HFF-Myc (cell line): ENCODE measurements at regions not wholly inside any gene's neighbourhood (a gene's known extent, or its start where the extent isn't known, plus 50 kb on each side); places are given as distances from the start of the nearest gene placed in this dataset.

ENCODE experiments used
- DNase-seq: peaks from one replicate; pipeline ENCODE4 v3.0.0-alpha.2; 2011; ENCODE audit warnings: low read depth; ENCODE audit errors: extremely low read depth
- H3K4me3 ChIP-seq: replicated peaks from 2 replicates; pipeline ENCODE4 v1.5.1; 2011; ENCODE audit warnings: low read depth, mild to moderate bottlenecking, control low read depth, low read length
- TF ChIP-seq, protein P1 (sequence below): IDR thresholded peaks from 2 replicates; pipeline ENCODE4 v1.5.1; 2012; ENCODE audit warnings: mild to moderate bottlenecking, low read depth, low read length, control low read depth; ENCODE audit errors: missing control alignments

DNA sequence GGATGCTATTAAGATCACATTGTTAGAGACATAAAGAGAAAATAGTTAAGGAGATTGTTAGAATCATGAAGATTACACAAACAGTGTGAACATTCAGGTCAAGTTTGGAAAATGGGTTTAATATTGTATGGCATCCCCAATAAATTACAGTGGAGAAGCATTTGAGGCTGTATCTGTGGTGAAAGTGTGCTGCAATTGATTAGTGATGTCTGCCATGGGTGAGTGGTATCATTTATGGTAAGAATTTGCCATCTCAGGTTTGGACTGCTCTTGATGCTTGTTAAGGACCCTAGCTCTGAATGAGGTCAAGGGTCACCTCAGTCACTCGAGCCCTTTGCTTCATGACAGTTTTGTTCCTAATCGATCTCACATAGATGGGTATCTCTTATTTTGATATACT lies 265.7 kb upstream of the SRRM4 start:
- TF ChIP-seq, protein P1, sequence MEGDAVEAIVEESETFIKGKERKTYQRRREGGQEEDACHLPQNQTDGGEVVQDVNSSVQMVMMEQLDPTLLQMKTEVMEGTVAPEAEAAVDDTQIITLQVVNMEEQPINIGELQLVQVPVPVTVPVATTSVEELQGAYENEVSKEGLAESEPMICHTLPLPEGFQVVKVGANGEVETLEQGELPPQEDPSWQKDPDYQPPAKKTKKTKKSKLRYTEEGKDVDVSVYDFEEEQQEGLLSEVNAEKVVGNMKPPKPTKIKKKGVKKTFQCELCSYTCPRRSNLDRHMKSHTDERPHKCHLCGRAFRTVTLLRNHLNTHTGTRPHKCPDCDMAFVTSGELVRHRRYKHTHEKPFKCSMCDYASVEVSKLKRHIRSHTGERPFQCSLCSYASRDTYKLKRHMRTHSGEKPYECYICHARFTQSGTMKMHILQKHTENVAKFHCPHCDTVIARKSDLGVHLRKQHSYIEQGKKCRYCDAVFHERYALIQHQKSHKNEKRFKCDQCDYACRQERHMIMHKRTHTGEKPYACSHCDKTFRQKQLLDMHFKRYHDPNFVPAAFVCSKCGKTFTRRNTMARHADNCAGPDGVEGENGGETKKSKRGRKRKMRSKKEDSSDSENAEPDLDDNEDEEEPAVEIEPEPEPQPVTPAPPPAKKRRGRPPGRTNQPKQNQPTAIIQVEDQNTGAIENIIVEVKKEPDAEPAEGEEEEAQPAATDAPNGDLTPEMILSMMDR = no peak
- no peak for DNase-seq
- no peak overlapping the region for H3K4me3 ChIP-seq

DNA sequence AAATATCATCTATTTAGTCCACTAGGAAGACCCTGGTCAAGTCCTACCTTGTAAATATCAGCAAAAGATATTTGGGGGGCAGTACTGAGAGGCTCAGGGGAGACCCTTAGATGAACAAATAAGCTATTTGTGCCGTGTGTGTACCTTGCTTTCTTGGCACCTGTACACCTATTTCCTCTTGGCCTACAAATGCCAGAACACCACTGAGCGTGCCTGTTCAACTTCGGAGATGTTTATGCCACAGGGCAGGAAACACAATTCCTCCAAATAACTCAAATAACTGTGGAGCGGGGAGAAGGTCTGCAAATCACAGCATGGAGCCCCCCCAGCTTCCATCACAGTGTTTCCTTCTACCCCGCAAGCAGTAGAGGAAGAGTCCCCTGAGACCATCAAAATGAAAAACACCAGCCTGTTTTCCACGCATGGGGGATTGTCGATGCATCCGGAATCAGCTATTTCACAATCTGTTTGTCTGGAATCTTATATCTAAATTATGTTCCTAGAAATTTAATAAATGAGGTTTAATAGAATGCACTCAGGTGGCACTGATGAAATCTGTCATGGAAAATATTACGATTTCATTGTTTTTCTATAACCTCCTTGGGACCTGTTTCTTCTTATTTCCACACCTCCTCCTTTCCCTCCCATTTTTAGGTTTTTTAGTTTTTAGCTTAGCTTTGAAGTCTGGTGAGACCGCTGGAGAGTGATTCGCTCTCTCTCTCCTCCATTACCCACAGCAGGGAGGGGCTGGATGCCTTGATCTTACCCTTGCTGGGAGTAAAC lies 254.0 kb upstream of the SRRM4 start:
- DNase-seq = no peak
- H3K4me3 ChIP-seq = no peak overlapping the region
- TF ChIP-seq, protein P1 = no peak

DNA sequence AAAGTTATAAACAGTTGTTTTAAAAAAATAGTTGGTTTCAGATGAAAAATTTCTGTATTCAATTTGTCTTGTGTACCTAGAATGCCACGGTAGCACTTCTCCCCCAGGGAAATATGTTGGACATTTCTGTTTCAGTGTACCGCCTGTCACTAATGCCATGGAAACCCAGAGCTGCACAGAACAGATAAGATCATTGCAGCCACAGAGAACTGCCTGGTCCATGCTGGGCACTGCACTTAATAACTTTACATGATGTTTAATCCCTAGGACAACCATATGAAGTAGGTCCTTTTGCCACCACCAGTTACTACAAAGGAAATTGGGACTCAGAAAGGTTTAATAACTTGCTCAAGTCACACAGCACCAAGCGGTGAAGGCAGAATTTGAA lies 253.4 kb upstream of the SRRM4 start:
- no peak overlapping the region for H3K4me3 ChIP-seq
- DNase-seq = no peak
- TF ChIP-seq, protein P1 = no peak

DNA sequence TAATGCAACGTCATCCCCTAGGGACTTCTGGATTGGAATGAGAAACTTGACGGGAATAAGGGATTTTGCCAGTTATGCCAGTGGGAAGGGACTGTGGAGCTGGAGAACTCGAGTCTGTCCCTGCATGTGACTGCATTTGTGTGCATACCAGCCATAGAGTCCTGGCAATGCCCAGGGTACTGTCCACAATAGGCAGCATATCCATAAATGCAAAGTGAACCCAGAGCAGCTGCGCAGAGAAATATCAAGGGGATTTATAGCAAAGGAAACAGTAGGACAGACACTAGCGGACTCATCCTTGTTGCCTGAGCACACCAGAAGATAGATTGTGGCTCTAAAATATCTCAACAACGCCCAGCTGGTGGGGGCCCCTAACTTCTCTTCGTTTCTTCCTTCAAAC lies 247.1 kb upstream of the SRRM4 start:
- no peak overlapping the region for H3K4me3 ChIP-seq
- TF ChIP-seq, protein P1 = no peak
- DNase-seq = no peak

DNA sequence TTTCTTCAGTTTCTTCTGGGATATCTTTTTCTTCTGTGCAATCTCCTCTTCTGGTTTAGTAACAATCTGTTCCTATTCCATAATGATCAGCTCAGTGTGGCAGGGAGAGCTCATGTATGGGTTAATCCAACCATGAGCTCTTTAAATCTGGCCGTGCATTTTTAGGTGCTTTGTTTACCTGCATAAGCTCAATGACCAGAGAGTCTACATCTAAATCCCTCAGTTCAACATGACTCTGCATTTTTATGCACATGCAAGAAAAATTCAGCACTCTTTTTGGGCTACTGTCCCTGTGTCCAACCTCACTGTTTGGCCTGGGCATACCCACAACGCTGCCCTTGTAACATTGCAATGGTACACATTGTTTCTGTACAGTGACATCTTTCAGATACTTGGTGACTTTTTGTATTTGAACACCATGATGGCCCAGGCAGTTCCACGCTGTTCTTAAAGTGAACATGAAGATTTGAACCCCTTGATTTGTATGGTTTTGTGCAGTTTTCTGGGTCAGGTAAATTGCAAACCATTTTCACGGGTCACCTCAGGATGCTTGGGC lies 243.3 kb upstream of the SRRM4 start:
- TF ChIP-seq, protein P1 = no peak
- DNase-seq = no peak

DNA sequence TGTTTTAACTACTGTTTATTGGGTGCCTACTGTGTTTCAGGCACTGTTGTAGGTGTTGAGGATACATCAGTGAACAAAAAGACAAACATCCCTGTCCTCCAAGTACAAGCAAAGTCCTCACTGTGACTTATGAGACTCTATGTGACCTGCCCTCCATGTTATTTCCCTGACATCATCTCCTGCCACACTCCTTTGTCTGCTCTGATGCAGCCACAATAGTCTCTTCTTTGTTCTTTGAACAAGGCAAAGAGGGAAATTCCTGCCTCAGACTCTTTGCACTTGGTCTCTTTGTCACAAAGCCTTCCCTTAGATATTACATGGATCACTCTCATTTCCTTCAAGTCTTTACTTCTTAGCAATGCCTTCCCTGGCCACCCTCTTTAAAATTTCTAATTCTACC lies 240.1 kb upstream of the SRRM4 start:
- DNase-seq = no peak
- no peak overlapping the region for H3K4me3 ChIP-seq
- TF ChIP-seq, protein P1 = no peak

More for the DNA sequence above, 243.3 kb upstream of the SRRM4 start:
- H3K4me3 ChIP-seq = no peak overlapping the region
